Heart right ventricle (tissue), 16 donors: ENCODE measurements at regions not wholly inside any gene's neighbourhood (a gene's known extent, or its start where the extent isn't known, plus 50 kb on each side); places are given as distances from the start of the nearest gene placed in this dataset.

Experiments used
- ATAC-seq, 8 donors: fragments of 200-7000 bp; cut with Tn5 transposase; one replicate each; pipeline ENCODE4 v1.9.1; 2020; ENCODE audit warnings: mild to moderate bottlenecking in 8 of 8, moderate library complexity in 8 of 8, moderate number of reproducible peaks in 1 of 8
- DNase-seq, 2 donors: peaks; one replicate each; pipeline ENCODE4 v3.0.0-alpha.2; 2020
- H3K27ac ChIP-seq, 10 donors: fragments of 200-600 bp; sonication (generic) in 2 of 10; one replicate each; pipeline versions ENCODE4 v1.5.0 to v1.8.0; 2020 to 2022; ENCODE audit warnings: mild to moderate bottlenecking in 3 of 10
- H3K27me3 ChIP-seq, 7 donors: fragments of 200-600 bp; one replicate each; pipeline ENCODE4 v1.8.0; 2021 to 2022; ENCODE audit warnings: mild to moderate bottlenecking in 2 of 7
- H3K36me3 ChIP-seq, 9 donors: fragments of 200-600 bp; sonication (generic) in 1 of 9; one replicate each; pipeline versions ENCODE4 v1.5.0 to v1.8.0; 2020 to 2022; ENCODE audit warnings: mild to moderate bottlenecking in 2 of 9
- H3K4me1 ChIP-seq, 9 donors: fragments of 200-600 bp; sonication (generic) in 1 of 9; one replicate each; pipeline versions ENCODE4 v1.5.0 to v1.8.0; 2020 to 2022; ENCODE audit warnings: mild to moderate bottlenecking in 4 of 9
- H3K4me3 ChIP-seq, 10 donors: fragments of 200-600 bp; sonication (generic) in 2 of 10; one replicate each; pipeline versions ENCODE4 v1.5.0 to v1.8.0; 2020 to 2022; ENCODE audit warnings: mild to moderate bottlenecking in 7 of 10, moderate library complexity in 2 of 10
- H3K9me3 ChIP-seq, 11 donors: fragments of 200-600 bp in 10 of 11; sonication (generic) in 2 of 11; one replicate each; pipeline versions ENCODE4 v1.5.0 to v1.8.0; 2013 to 2022; ENCODE audit warnings: mild to moderate bottlenecking in 2 of 11, control low read depth in 1 of 11, moderate library complexity in 1 of 11
- WGBS, 2 donors: extraction: QIAGEN DNeasy Blood & Tissue Kit; methylation state at CpG; one replicate each; pipeline ENCODE4 v1.1.7; 2013; ENCODE audit warnings: inconsistent platforms in 1 of 2; 5-methylcytosine and 5-hydroxymethylcytosine counted together
- intact Hi-C, 10 donors: fragments of 100-400 bp; cut with DNase I; formaldehyde crosslinking; loops; one replicate each; pipeline versions ENCODE4 v1.11.1 to v1.14.2; 2022
- TF ChIP-seq, protein P1 (sequence below), 9 donors: fragments of 200-600 bp; sonication (generic) in 2 of 9; IDR thresholded peaks; one replicate each; pipeline versions ENCODE4 v1.5.0 to v1.8.0; 2021 to 2022; ENCODE audit warnings: antibody characterized with exemption in 9 of 9, mild to moderate bottlenecking in 5 of 9, moderate library complexity in 1 of 9
- donor health status: Arrhythmogenic right ventricular cardiomyopathy.
- donor health status: ischemic (EF 13 %, LVEDD 7.1; RV severe dilation, severe dysfunction).
- donor health status: healthy with polysubstance abuse.
- donor health status: DM: no; HTN: yes; CAD: no.
- donor health status: DM: no; HTN: no; CAD: no.
- donor health status: ischemic (EF 25% LVEDD 6.9; RV normal size, moderate dysfunction).
- donor health status: ischemic (EF 25% LVEDD 5.7; RV mildly dilated, moderate dysfunction).
- donor health status: healthy.
- donor health status: DM: yes; HTN: yes; CAD: no.
- donor health status: Ischemic cardiomyopathy.
- donor health status: ischemic (EF 35%, LVEDD 5.7; RV mildly dilated, moderate dysfunction).
- donor health status: nonischemic (EF 11% LVEDD 7.7; RV severe dilation, severe dysfunction).
- donor health status: DM: yes; HTN: yes; CAD: no.
- donor health status: PGD.
- donor health status: ischemic (EF 29% LVEDD 5.4; RV normal size, mild dysfunction).
- donor health status: nonischemic (EF 23%, LVEDD 6.1; RV moderate dilation, normal function).

DNA sequence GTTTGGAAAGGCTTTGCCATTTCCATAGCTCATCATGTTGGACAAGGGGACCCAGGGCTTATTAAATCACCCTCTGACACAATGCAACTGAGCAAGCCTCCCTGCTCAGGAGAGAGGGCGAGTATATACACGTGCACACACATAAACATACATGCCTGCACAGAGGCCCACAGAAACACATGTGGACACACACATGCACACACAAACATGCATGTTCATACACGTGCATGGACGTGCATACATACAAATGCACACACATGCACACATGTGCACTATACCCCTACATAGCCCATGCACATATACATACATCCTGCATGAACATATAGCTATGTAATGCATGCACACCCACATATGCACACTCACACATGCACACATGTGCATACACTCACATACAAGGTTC is 99.5 kb upstream of the ALDH1B1 start:
- 87 to 89% methylated on average over 4 of the region's 4 CpGs for WGBS, 2 donors
- H3K27ac ChIP-seq, result no peak overlapping the region
- H3K9me3 ChIP-seq, result no peaks in the 10 kb centered on the region
- peaks cover 0 to 18% (median 8%) of the 10 kb centered on the region in 9 donors for H3K4me1 ChIP-seq
- intact Hi-C loops, result loop anchor here in 1 of 10 donors (10.0 kb wide), 2 partner anchors 52 to 418 kb away; no protein-coding TSS in a partner anchor
- ATAC-seq (no peak), DNase-seq (no peak)
- H3K27me3 ChIP-seq, result no peaks in the 10 kb centered on the region
- no peaks in the 10 kb centered on the region for H3K36me3 ChIP-seq
- H3K4me3 ChIP-seq, result no peak overlapping the region
- TF ChIP-seq, protein P1, sequence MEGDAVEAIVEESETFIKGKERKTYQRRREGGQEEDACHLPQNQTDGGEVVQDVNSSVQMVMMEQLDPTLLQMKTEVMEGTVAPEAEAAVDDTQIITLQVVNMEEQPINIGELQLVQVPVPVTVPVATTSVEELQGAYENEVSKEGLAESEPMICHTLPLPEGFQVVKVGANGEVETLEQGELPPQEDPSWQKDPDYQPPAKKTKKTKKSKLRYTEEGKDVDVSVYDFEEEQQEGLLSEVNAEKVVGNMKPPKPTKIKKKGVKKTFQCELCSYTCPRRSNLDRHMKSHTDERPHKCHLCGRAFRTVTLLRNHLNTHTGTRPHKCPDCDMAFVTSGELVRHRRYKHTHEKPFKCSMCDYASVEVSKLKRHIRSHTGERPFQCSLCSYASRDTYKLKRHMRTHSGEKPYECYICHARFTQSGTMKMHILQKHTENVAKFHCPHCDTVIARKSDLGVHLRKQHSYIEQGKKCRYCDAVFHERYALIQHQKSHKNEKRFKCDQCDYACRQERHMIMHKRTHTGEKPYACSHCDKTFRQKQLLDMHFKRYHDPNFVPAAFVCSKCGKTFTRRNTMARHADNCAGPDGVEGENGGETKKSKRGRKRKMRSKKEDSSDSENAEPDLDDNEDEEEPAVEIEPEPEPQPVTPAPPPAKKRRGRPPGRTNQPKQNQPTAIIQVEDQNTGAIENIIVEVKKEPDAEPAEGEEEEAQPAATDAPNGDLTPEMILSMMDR (IDR thresholded peaks at IDR 0.05), result no peak

DNA sequence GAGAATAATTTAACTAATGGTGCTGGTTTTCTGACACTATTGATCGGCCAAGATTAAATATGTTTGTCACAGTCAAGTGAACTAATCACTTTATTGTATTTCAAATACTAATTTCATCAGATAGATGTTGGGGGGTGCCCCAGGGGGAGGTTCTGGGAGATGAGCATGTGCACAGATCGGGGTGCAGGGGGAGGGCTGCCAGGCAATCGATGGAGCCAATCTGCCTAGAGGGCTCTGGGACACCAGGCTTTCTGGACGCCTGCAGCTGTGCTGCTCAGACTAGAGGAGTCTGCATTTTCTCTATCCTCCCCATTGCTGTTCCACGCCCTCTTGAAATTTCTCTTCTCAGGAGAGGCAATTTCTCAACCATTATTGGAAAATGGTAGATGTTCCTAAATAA is 100.0 kb upstream of the ALDH1B1 start:
- 88 to 92% methylated on average over 5 of the region's 5 CpGs for WGBS, 2 donors
- ATAC-seq (no peak), DNase-seq (no peak)
- intact Hi-C loops, result loop anchor here in 1 of 10 donors (10.0 kb wide), 2 partner anchors 52 to 418 kb away; no protein-coding TSS in a partner anchor
- no peaks in the 10 kb centered on the region for H3K27me3 ChIP-seq
- H3K36me3 ChIP-seq, result no peaks in the 10 kb centered on the region
- TF ChIP-seq, protein P1 (IDR thresholded peaks at IDR 0.05), result no peak
- H3K4me3 ChIP-seq, result no peak overlapping the region
- H3K9me3 ChIP-seq, result no peaks in the 10 kb centered on the region
- H3K27ac ChIP-seq, result no peak overlapping the region
- peaks cover 0 to 18% (median 8%) of the 10 kb centered on the region in 9 donors for H3K4me1 ChIP-seq

DNA sequence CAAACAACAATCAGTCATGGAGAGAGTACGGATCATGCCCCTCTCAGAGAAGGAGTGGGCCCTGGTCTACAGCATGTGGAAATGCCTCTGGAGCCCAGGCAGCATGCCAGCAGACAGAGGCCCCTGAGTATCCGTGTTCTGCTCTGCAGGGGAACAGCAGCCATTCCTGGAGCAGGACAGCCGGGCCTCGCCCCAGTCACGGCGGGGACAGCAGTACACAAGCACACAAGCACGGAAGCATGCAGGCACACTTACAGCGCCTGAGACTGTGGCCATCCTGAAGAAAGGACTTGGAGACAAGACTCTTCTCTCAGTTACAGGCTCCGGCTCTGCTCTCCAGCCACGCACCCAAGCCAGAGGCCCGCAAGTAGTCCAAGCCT is 102.6 kb upstream of the ALDH1B1 start:
- H3K4me3 ChIP-seq, result no peak overlapping the region
- DNase-seq, result no peak
- intact Hi-C loops, result loop anchor here in 2 of 10 donors (10.0 kb wide), 3 partner anchors 55 to 415 kb away; no protein-coding TSS in a partner anchor
- 74 to 80% methylated on average over 11 of the region's 11 CpGs for WGBS, 2 donors
- peaks cover 0 to 14% (median 7%) of the 10 kb centered on the region in 9 donors for H3K4me1 ChIP-seq
- H3K27ac ChIP-seq, result no peak overlapping the region
- no peaks in the 10 kb centered on the region for H3K36me3 ChIP-seq
- ATAC-seq, result no peak
- TF ChIP-seq, protein P1 (IDR thresholded peaks at IDR 0.05), result no peak
- H3K9me3 ChIP-seq, result no peaks in the 10 kb centered on the region
- peaks cover 0 to 10% (median 0%) of the 10 kb centered on the region in 7 donors for H3K27me3 ChIP-seq

DNA sequence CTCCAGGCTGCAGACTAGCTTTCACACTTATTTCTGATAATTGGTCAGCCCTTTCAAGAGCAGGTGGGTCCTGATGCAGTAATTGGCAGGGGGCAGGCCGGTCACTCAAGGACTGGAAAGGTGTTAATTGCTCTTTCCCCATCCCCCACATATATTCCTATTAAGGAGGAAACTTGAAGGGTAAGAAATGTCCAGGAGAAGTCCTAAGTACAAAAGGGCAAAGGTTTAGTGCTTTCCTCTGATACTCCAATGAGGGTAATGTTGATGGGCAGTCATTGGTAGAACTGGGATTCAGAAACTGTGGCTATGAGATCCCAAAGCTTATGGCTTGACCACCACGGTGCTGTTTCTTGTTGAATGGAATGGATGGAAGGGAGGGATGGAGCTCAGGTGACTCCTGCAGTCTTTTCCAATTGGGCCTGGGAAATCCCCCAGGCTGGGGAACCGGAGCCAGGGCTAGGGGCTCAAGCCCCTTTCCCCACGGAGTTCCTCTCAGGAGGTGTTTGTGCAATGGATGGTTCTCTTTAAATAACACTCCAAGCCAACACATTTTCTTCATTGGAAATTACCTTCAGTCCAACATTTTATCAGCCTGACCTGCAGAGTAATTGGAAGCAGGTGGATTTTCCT is 103.2 kb upstream of the ALDH1B1 start:
- Histone ChIP-seq H3K36me3 (no peaks in the 10 kb centered on the region), H3K4me3 (no peak overlapping the region), H3K27me3 (peaks cover 0 to 15% (median 0%) of the 10 kb centered on the region in 7 donors), H3K9me3 (no peaks in the 10 kb centered on the region), H3K4me1 (peaks cover 0 to 9% (median 4%) of the 10 kb centered on the region in 9 donors), H3K27ac (no peak overlapping the region)
- intact Hi-C loops, result loop anchor here in 1 of 10 donors (10.0 kb wide), 1 partner anchor 185 kb away; no protein-coding TSS in a partner anchor
- no peak for ATAC-seq
- 74 to 76% methylated on average over 4 of the region's 4 CpGs for WGBS, 2 donors
- TF ChIP-seq, protein P1 (IDR thresholded peaks at IDR 0.05), result no peak
- no peak for DNase-seq
